ENCODE measurements at regions not wholly inside any gene's neighbourhood (a gene's known extent, or its start where the extent isn't known, plus 50 kb on each side); places are given as distances from the start of the nearest gene placed in this dataset.

GRCh38 chr18:33805592-33805991, 227.6 kb downstream of the ASXL3 start:
- no peak for FAIRE-seq

GRCh38 chr18:33804258-33804657, 226.2 kb downstream of the ASXL3 start:
- no peak for FAIRE-seq

GRCh38 chr18:33803636-33804035, 225.6 kb downstream of the ASXL3 start:
- FAIRE-seq = no peak

GRCh38 chr18:33802955-33803354, 224.9 kb downstream of the ASXL3 start:
- FAIRE-seq = no peak
